ENCODE measurements at regions not wholly inside any gene's neighbourhood (a gene's known extent, or its start where the extent isn't known, plus 50 kb on each side); places are given as distances from the start of the nearest gene placed in this dataset.
"Not testable (repeated sequence)": the region's sequence is repeated elsewhere in the genome, so short reads cannot be mapped to it uniquely, and the experiment has no call there.

DNA sequence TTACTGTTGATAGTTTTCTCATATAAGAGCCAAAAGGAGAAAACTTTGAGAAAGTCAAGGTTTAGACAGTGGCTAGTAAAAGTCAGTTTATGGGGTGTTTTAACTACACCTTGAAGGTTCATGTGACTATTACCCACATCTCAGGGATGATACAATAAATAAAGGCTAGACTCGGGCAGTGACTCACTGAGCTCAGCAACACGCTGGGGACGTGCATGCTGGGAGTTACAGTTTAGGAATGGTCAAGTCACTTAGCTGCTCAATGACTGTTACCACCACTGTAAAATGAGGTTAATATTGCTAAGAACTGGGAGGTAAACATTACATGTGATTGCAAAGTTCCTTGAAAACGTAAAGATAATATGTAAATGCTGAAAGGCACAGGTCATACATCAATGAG lies 1254.4 kb upstream of the PHF14 start:
- Histone ChIP-seq H3K9me3 (peaks cover 0 to 12% of the 10 kb centered on the region in 2 donors), H3K27me3 (no peaks in the 10 kb centered on the region), H3K27ac (no peak overlapping the region), H3K4me3 (no peak overlapping the region), H3K4me1 (no peaks in the 10 kb centered on the region), H3K36me3 (no peaks in the 10 kb centered on the region)
- intact Hi-C loops (cut with DNase I), result no loop called here
- DNase-seq (no peak), ATAC-seq (no peak)
- TF ChIP-seq, protein P1, sequence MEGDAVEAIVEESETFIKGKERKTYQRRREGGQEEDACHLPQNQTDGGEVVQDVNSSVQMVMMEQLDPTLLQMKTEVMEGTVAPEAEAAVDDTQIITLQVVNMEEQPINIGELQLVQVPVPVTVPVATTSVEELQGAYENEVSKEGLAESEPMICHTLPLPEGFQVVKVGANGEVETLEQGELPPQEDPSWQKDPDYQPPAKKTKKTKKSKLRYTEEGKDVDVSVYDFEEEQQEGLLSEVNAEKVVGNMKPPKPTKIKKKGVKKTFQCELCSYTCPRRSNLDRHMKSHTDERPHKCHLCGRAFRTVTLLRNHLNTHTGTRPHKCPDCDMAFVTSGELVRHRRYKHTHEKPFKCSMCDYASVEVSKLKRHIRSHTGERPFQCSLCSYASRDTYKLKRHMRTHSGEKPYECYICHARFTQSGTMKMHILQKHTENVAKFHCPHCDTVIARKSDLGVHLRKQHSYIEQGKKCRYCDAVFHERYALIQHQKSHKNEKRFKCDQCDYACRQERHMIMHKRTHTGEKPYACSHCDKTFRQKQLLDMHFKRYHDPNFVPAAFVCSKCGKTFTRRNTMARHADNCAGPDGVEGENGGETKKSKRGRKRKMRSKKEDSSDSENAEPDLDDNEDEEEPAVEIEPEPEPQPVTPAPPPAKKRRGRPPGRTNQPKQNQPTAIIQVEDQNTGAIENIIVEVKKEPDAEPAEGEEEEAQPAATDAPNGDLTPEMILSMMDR (IDR thresholded peaks at IDR 0.05), result no peak

DNA sequence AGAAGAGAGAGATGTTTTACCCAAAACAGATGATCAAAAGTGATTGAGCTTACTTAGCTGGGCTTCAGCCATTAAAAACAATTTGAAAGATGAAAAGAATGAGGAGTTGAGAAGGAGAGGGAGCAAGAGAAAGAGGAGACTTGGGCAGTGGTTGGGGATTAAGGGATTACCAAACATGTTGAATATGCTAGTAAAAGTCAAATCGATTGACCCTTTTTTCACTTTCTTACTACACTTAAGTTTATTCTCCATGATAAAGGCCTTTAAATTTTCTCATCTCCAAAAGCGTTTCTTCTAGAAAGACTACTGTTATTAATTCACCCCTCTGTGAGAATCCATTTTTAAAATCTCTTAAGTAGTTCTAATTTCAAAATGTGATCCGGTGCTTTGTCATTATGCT lies 1254.0 kb upstream of the PHF14 start:
- no peaks in the 10 kb centered on the region for H3K4me1 ChIP-seq
- intact Hi-C loops (cut with DNase I), result no loop called here
- H3K9me3 ChIP-seq, result peaks cover 0 to 12% of the 10 kb centered on the region in 2 donors
- H3K27ac ChIP-seq, result no peak overlapping the region
- H3K27me3 ChIP-seq, result no peaks in the 10 kb centered on the region
- no peak overlapping the region for H3K4me3 ChIP-seq
- ATAC-seq (no peak), DNase-seq (no peak)
- H3K36me3 ChIP-seq, result no peaks in the 10 kb centered on the region
- TF ChIP-seq, protein P1 (IDR thresholded peaks at IDR 0.05), result no peak

DNA sequence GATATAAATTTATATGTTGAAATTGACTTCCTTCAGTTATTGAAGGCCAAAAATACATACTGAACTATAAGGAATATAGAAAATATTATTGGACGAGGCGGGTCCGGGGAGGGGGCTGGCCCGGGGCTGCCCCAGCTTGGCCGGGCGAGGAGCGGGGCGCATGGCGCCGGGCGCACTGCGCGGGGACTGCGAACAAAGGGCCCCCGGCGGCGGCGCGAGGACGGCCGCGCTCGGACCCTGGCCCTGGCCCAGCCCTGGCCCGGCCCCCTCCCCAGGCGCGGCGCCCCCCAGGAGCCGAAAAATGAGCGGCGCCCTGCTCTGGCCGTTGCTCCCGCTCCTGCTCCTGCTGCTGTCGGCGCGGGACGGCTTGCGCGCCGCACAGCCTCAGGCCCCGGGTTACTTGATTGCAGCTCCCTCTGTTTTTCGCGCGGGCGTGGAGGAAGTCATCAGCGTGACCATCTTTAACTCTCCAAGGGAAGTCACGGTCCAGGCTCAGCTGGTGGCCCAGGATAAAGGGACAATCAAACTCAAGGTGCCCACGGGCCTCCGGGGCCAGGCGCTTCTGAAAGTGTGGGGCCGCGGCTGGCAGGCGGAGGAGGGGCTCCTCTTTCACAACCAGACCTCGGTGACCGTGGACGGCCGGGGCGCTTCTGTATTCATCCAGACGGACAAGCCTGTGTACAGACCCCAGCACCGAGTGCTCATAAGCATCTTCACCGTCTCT lies 1247.6 kb upstream of the PHF14 start:
- H3K4me1 ChIP-seq; ATAC-seq; H3K4me3 ChIP-seq; intact Hi-C loops (cut with DNase I); H3K27me3 ChIP-seq; H3K36me3 ChIP-seq; H3K27ac ChIP-seq; DNase-seq: not testable (repeated sequence)
- H3K9me3 ChIP-seq, result peaks cover 0 to 30% of the 10 kb centered on the region in 2 donors

- DNase-seq; H3K4me3 ChIP-seq; H3K4me1 ChIP-seq; H3K36me3 ChIP-seq; intact Hi-C loops (cut with DNase I); ATAC-seq; H3K27me3 ChIP-seq; H3K27ac ChIP-seq: not testable (repeated sequence)
- peaks cover 0 to 25% of the 10 kb centered on the region in 2 donors for H3K9me3 ChIP-seq
Measured at GRCh38 chr7:9726811-9727210, 1246.9 kb upstream of the PHF14 start.

- intact Hi-C loops (cut with DNase I); H3K36me3 ChIP-seq; H3K27me3 ChIP-seq; H3K4me1 ChIP-seq; H3K4me3 ChIP-seq; ATAC-seq; DNase-seq; H3K27ac ChIP-seq: not testable (repeated sequence)
- peaks cover 0 to 22% of the 10 kb centered on the region in 2 donors for H3K9me3 ChIP-seq
Measured at GRCh38 chr7:9727467-9727869, 1246.2 kb upstream of the PHF14 start.

DNA sequence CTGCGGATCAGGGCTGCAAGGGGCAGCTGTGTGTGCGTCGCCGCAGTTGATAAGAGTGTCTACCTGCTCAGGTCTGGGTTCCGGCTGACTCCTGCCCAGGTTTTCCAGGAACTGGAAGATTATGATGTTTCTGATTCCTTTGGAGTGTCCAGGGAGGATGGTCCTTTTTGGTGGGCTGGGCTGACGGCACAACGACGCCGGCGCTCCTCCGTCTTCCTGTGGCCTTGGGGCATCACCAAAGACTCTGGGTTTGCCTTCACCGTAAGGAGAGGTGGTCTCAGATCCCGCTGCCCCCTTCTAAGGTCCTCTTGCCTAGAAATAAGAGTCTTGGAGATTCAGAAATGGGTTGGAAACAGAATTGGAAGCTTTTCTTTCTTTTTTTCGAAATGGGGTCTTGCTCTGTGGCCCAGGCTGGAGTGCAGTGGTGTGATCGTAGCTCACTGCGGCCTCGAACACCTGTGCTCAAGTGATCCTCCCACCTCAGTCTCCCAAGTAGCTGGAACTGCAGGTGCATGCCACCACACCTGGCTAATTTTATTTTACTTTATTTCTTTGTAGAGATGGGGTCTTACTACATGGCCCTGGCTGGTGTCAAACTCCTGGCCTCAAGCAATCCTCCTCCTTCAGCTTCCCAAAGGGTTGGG lies 1245.5 kb upstream of the PHF14 start:
- ATAC-seq; H3K27ac ChIP-seq; H3K4me3 ChIP-seq; H3K4me1 ChIP-seq; H3K27me3 ChIP-seq; DNase-seq; intact Hi-C loops (cut with DNase I); H3K36me3 ChIP-seq: not testable (repeated sequence)
- peaks cover 0 to 22% of the 10 kb centered on the region in 2 donors for H3K9me3 ChIP-seq

- Histone ChIP-seq H3K27ac (no peak overlapping the region), H3K36me3 (no peaks in the 10 kb centered on the region), H3K27me3 (no peaks in the 10 kb centered on the region), H3K4me1 (no peaks in the 10 kb centered on the region), H3K9me3 (peaks cover 0 to 26% of the 10 kb centered on the region in 2 donors), H3K4me3 (no peak overlapping the region)
- TF ChIP-seq, protein P1 (IDR thresholded peaks at IDR 0.05), result no peak
- no peak for ATAC-seq
- no peak for DNase-seq
- intact Hi-C loops (cut with DNase I), result no loop called here
Measured at GRCh38 chr7:9752033-9752432, 1221.6 kb upstream of the PHF14 start.

Measured in left lung (tissue), 4 donors.